B cell (primary cell): ENCODE measurements at regions not wholly inside any gene's neighbourhood (a gene's known extent, or its start where the extent isn't known, plus 50 kb on each side); places are given as distances from the start of the nearest gene placed in this dataset.

Source experiments
- EZH2 ChIP-seq: IDR thresholded peaks from 2 replicates; pipeline ENCODE4 v1.6.1; 2012; ENCODE audit warnings: borderline replicate concordance, low read depth, mild to moderate bottlenecking, moderate library complexity, low read length; ENCODE audit not compliant: insufficient read depth, poor library complexity, severe bottlenecking
- TF ChIP-seq, protein P1 (sequence below): fragments of 200-600 bp; IDR thresholded peaks from one replicate; pipeline ENCODE4 v1.8.0; 2022; ENCODE audit warnings: antibody characterized with exemption, mild to moderate bottlenecking

DNA sequence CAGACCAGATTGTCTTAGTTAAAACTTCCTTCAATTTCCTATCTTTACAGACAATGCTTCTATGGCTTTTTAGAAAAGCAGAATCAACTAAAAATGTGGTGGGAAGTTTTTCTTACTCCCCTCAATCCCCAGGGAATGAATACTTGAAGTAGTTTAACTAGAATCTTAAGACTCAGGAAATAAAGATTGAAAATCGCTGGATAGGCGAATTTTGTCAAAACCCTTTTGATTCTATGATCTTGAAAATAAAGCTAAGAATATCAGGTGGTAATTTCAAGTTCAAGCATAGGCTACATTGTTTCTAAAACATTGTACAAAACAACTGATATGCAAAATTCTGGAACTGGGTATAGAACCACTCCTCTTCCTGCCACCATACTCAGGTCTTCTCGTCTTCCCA, 276.5 kb upstream of the GK2 start:
- TF ChIP-seq, protein P1, sequence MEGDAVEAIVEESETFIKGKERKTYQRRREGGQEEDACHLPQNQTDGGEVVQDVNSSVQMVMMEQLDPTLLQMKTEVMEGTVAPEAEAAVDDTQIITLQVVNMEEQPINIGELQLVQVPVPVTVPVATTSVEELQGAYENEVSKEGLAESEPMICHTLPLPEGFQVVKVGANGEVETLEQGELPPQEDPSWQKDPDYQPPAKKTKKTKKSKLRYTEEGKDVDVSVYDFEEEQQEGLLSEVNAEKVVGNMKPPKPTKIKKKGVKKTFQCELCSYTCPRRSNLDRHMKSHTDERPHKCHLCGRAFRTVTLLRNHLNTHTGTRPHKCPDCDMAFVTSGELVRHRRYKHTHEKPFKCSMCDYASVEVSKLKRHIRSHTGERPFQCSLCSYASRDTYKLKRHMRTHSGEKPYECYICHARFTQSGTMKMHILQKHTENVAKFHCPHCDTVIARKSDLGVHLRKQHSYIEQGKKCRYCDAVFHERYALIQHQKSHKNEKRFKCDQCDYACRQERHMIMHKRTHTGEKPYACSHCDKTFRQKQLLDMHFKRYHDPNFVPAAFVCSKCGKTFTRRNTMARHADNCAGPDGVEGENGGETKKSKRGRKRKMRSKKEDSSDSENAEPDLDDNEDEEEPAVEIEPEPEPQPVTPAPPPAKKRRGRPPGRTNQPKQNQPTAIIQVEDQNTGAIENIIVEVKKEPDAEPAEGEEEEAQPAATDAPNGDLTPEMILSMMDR = no peak
- TF ChIP-seq EZH2 = no peak
